A549 (cell line): ENCODE measurements at regions not wholly inside any gene's neighbourhood (a gene's known extent, or its start where the extent isn't known, plus 50 kb on each side); places are given as distances from the start of the nearest gene placed in this dataset.

Experiments
- EHMT2 ChIP-seq: fragments of 200-600 bp; sonication (generic); IDR thresholded peaks from 2 replicates; pipeline ENCODE4 v1.6.1; 2016; ENCODE audit warnings: antibody characterized with exemption, low read depth, mild to moderate bottlenecking, moderate library complexity
- SMC3 ChIP-seq: fragments of >200 bp; sonication (Bioruptor Twin); formaldehyde crosslinking; IDR thresholded peaks from 3 replicates; pipeline ENCODE4 v1.6.1; 2018; ENCODE audit warnings: inconsistent platforms
- TF ChIP-seq, protein P1 (sequence below): IDR thresholded peaks from 2 replicates; pipeline ENCODE4 v1.6.1; 2012; ENCODE audit warnings: low read depth, borderline replicate concordance

GRCh38 chr20:9942736-9943135, 92.1 kb upstream of the ANKEF1 start:
- TF ChIP-seq, protein P1, sequence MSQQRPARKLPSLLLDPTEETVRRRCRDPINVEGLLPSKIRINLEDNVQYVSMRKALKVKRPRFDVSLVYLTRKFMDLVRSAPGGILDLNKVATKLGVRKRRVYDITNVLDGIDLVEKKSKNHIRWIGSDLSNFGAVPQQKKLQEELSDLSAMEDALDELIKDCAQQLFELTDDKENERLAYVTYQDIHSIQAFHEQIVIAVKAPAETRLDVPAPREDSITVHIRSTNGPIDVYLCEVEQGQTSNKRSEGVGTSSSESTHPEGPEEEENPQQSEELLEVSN, result no peak
- no peak for TF ChIP-seq EHMT2
- no peak for TF ChIP-seq SMC3
